ENCODE measurements at regions not wholly inside any gene's neighbourhood (a gene's known extent, or its start where the extent isn't known, plus 50 kb on each side); places are given as distances from the start of the nearest gene placed in this dataset.

DNA sequence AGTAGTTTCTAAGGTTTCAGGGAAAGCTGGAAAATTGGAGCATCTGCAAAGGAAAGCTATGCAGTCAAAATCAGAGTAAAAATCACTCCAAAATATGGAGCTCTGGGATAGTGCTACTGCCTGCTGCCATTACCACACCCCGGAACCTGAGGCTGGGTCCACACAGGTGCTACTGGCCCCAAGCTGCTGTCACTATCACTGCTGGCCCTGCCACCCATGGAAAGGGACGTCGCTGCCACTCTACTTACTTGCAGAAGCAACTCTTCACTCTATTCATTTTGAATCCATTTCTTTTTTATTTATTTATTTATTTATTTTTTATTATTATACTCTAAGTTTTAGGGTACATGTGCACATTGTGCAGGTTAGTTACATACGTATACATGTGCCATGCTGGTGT is 60.3 kb upstream of the RGS18 start:
- TF ChIP-seq POLR2AphosphoS5 (IDR thresholded peaks at IDR 0.05) (no peak), POLR2A (IDR thresholded peaks at IDR 0.05) (no peak), EP300 (IDR thresholded peaks at IDR 0.05) (no peak)
- TF ChIP-seq, protein P1, sequence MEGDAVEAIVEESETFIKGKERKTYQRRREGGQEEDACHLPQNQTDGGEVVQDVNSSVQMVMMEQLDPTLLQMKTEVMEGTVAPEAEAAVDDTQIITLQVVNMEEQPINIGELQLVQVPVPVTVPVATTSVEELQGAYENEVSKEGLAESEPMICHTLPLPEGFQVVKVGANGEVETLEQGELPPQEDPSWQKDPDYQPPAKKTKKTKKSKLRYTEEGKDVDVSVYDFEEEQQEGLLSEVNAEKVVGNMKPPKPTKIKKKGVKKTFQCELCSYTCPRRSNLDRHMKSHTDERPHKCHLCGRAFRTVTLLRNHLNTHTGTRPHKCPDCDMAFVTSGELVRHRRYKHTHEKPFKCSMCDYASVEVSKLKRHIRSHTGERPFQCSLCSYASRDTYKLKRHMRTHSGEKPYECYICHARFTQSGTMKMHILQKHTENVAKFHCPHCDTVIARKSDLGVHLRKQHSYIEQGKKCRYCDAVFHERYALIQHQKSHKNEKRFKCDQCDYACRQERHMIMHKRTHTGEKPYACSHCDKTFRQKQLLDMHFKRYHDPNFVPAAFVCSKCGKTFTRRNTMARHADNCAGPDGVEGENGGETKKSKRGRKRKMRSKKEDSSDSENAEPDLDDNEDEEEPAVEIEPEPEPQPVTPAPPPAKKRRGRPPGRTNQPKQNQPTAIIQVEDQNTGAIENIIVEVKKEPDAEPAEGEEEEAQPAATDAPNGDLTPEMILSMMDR (IDR thresholded peaks at IDR 0.05), result no peak
